GM18861 (cell line): ENCODE measurements at regions not wholly inside any gene's neighbourhood (a gene's known extent, or its start where the extent isn't known, plus 50 kb on each side); places are given as distances from the start of the nearest gene placed in this dataset.
"Not testable (repeated sequence)": the region's sequence is repeated elsewhere in the genome, so short reads cannot be mapped to it uniquely, and the experiment has no call there.

Experiments
- ATAC-seq: cut with Tn5 transposase; IDR thresholded peaks from one replicate; pipeline ENCODE4 v1.9.1; 2021; ENCODE audit not compliant: unreplicated experiment

GRCh38 chr11:28842716-28843115, 734.5 kb downstream of the METTL15 start:
- no peak for ATAC-seq

GRCh38 chr11:28838741-28839140, 730.6 kb downstream of the METTL15 start:
- no peak for ATAC-seq

GRCh38 chr11:28837599-28837998, 729.4 kb downstream of the METTL15 start:
- ATAC-seq = no peak

- ATAC-seq = no peak
Observed at GRCh38 chr11:28836285-28837081, 728.3 kb downstream of the METTL15 start.

GRCh38 chr11:28835790-28836189, 727.6 kb downstream of the METTL15 start:
- no peak for ATAC-seq

GRCh38 chr11:28835317-28835716, 727.1 kb downstream of the METTL15 start:
- ATAC-seq = no peak

- ATAC-seq = no peak
Observed at GRCh38 chr11:28834877-28835276, 726.7 kb downstream of the METTL15 start.

- ATAC-seq = no peak
Observed at GRCh38 chr11:28833670-28834069, 725.5 kb downstream of the METTL15 start.

GRCh38 chr11:28833169-28833568, 725.0 kb downstream of the METTL15 start:
- ATAC-seq = no peak

GRCh38 chr11:28826807-28827206, 718.6 kb downstream of the METTL15 start:
- no peak for ATAC-seq

- no peak for ATAC-seq
Observed at GRCh38 chr11:28822576-28822975, 714.4 kb downstream of the METTL15 start.

GRCh38 chr11:28820296-28820989, 712.3 kb downstream of the METTL15 start:
- no peak for ATAC-seq

- no peak for ATAC-seq
Observed at GRCh38 chr11:28819741-28820140, 711.6 kb downstream of the METTL15 start.

GRCh38 chr11:28815110-28815509, 706.9 kb downstream of the METTL15 start:
- ATAC-seq = no peak

GRCh38 chr11:28808771-28809170, 700.6 kb downstream of the METTL15 start:
- no peak for ATAC-seq

GRCh38 chr11:28799316-28799715, 691.1 kb downstream of the METTL15 start:
- ATAC-seq = no peak

GRCh38 chr11:28798286-28798685, 690.1 kb downstream of the METTL15 start:
- no peak for ATAC-seq

GRCh38 chr11:28797536-28797935, 689.3 kb downstream of the METTL15 start:
- no peak for ATAC-seq

GRCh38 chr11:28794405-28794804, 686.2 kb downstream of the METTL15 start:
- no peak for ATAC-seq

- ATAC-seq = no peak
Observed at GRCh38 chr11:28793282-28793738, 685.1 kb downstream of the METTL15 start.

- no peak for ATAC-seq
Observed at GRCh38 chr11:28792856-28793255, 684.7 kb downstream of the METTL15 start.

- ATAC-seq = not testable (repeated sequence)
Observed at GRCh38 chr11:28787897-28788296, 679.7 kb downstream of the METTL15 start.
